ENCODE measurements at regions not wholly inside any gene's neighbourhood (a gene's known extent, or its start where the extent isn't known, plus 50 kb on each side); places are given as distances from the start of the nearest gene placed in this dataset.

GRCh38 chr1:29906927-29907326 is 670.6 kb downstream of the PTPRU start:
- no peak overlapping the region for H3K4me3 ChIP-seq
- H3K9ac ChIP-seq (ENCODE audit: insufficient read depth in 1 of 2, low read length in 2 of 2): no peak overlapping the region
- peaks cover 0 to 5% (median 0%) of the 10 kb centered on the region in 3 donors for H3K27me3 ChIP-seq (ENCODE audit: control insufficient read depth in 3 of 3, insufficient read depth in 3 of 3, low read length in 2 of 3)
- H3K4me1 ChIP-seq (ENCODE audit: control insufficient read depth in 5 of 5, insufficient read depth in 5 of 5, low read length in 5 of 5): no peaks in the 10 kb centered on the region
- no peak for ATAC-seq (ENCODE audit: insufficient read depth, low FRiP score)
- TF ChIP-seq CTCF (IDR thresholded peaks at IDR 0.05; ENCODE audit: control extremely low read depth, extremely low read depth): no peak
- H3K36me3 ChIP-seq (ENCODE audit: control insufficient read depth in 4 of 4, insufficient read depth in 4 of 4, low read length in 4 of 4): no peaks in the 10 kb centered on the region
- no peak overlapping the region for H3K27ac ChIP-seq (ENCODE audit: low read depth in 1 of 2, low read length in 1 of 2)
- peaks cover 0 to 5% (median 0%) of the 10 kb centered on the region in 4 donors for H3K9me3 ChIP-seq (ENCODE audit: control insufficient read depth in 4 of 4, insufficient read depth in 3 of 4, low read length in 3 of 4)
- DNase-seq: no peak
- 80 to 86% methylated on average over 6 of the region's 6 CpGs for WGBS, 2 donors

GRCh38 chr1:29903548-29904166 is 667.3 kb downstream of the PTPRU start:
- no peak overlapping the region for H3K4me3 ChIP-seq
- TF ChIP-seq CTCF (IDR thresholded peaks at IDR 0.05; ENCODE audit: control extremely low read depth, extremely low read depth): no peak
- 75 to 86% methylated on average over 5 of the region's 5 CpGs for WGBS, 2 donors
- H3K36me3 ChIP-seq (ENCODE audit: control insufficient read depth in 4 of 4, insufficient read depth in 4 of 4, low read length in 4 of 4): no peaks in the 10 kb centered on the region
- H3K27me3 ChIP-seq (ENCODE audit: control insufficient read depth in 3 of 3, insufficient read depth in 3 of 3, low read length in 2 of 3): peaks cover 0 to 6% (median 0%) of the 10 kb centered on the region in 3 donors
- DNase-seq (no peak), ATAC-seq (ENCODE audit: insufficient read depth, low FRiP score) (no peak)
- H3K9ac ChIP-seq (ENCODE audit: insufficient read depth in 1 of 2, low read length in 2 of 2): no peak overlapping the region
- H3K4me1 ChIP-seq (ENCODE audit: control insufficient read depth in 5 of 5, insufficient read depth in 5 of 5, low read length in 5 of 5): peaks cover 0 to 5% (median 0%) of the 10 kb centered on the region in 5 donors
- no peak overlapping the region for H3K27ac ChIP-seq (ENCODE audit: low read depth in 1 of 2, low read length in 1 of 2)
- H3K9me3 ChIP-seq (ENCODE audit: control insufficient read depth in 4 of 4, insufficient read depth in 3 of 4, low read length in 3 of 4): peaks cover 0 to 4% (median 0%) of the 10 kb centered on the region in 4 donors

DNA sequence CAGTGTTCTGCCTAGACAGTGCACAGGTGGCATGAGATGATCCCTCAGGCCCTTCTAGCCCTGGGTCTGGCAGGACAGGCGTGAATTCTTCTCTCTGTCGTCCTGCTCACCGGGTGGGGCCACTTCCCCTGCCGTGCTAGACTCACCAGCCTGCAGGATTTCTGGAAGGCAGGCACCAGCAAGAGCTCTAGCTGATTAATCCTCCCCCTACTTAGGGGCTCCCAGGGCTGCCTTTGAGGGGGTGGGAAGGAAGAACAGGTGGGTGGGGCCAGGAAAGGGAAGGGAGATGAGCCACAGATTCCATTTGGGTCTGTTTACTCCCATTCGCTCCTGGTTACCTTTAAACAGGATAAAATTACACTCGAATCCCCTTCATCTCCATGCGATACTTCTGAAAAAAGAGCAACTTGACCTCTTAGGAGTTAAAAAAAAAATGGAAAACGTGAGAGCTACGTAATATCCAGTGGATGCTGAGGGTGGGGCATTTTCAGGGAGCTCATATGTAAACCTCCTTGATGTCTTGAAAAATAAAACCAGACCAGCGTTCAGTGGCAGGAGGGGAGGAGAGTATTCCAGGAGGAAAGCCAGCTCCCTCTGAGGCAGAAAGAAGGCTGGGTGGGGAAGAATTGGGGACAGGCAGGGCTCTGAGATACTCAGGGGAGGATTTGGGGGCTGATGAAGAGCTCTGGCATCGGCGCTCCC is 665.5 kb downstream of the PTPRU start:
- Histone ChIP-seq H3K9me3 (ENCODE audit: control insufficient read depth in 4 of 4, insufficient read depth in 3 of 4, low read length in 3 of 4) (peaks cover 0 to 4% (median 0%) of the 10 kb centered on the region in 4 donors), H3K27ac (ENCODE audit: low read depth in 1 of 2, low read length in 1 of 2) (no peak overlapping the region), H3K4me1 (ENCODE audit: control insufficient read depth in 5 of 5, insufficient read depth in 5 of 5, low read length in 5 of 5) (peaks cover 0 to 5% (median 0%) of the 10 kb centered on the region in 5 donors), H3K9ac (ENCODE audit: insufficient read depth in 1 of 2, low read length in 2 of 2) (no peak overlapping the region), H3K36me3 (ENCODE audit: control insufficient read depth in 4 of 4, insufficient read depth in 4 of 4, low read length in 4 of 4) (no peaks in the 10 kb centered on the region), H3K27me3 (ENCODE audit: control insufficient read depth in 3 of 3, insufficient read depth in 3 of 3, low read length in 2 of 3) (peaks cover 0 to 6% (median under 1%) of the 10 kb centered on the region in 3 donors), H3K4me3 (no peak overlapping the region)
- WGBS, 2 donors: 26 to 29% methylated on average over 11 to 12 of the region's 12 CpGs
- ATAC-seq (ENCODE audit: insufficient read depth, low FRiP score): no peak
- no peak for DNase-seq
- TF ChIP-seq CTCF (IDR thresholded peaks at IDR 0.05; ENCODE audit: control extremely low read depth, extremely low read depth): no peak
